ENCODE measurements at regions not wholly inside any gene's neighbourhood (a gene's known extent, or its start where the extent isn't known, plus 50 kb on each side); places are given as distances from the start of the nearest gene placed in this dataset.

DNA sequence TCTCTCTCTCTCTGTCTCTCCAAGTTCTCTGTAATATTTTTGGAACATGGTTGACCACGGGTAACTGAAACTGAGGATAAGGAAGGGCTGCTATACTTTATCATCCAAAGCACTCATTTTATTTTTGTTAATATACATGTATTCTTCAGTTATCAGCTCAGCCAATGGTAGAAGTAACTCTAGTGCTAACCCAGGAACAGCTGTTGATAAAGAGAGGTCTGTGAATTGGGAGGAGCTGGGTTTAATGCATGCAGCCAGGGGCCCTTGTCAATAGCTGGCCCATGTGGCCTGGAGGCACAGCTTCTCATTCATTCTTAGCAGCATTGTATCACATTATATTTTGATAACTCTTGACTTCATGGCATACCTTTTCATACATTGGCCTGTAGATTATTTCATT, 401.6 kb downstream of the EPHA4 start:
- H3K4me3 ChIP-seq (ENCODE audit: low read depth, low read length) = no peak overlapping the region
- in situ Hi-C loops (cut with HindIII; ENCODE audit: low sequenced_read_pairs) = no loop called here
- DNase-seq (ENCODE audit: low read depth) = no peak
- TF ChIP-seq CTCF (IDR thresholded peaks at IDR 0.05; ENCODE audit: low read depth, low read length, missing control alignments) = no peak

- H3K4me3 ChIP-seq (ENCODE audit: low read depth, low read length) = no peak overlapping the region
- in situ Hi-C loops (cut with HindIII; ENCODE audit: low sequenced_read_pairs) = no loop called here
- DNase-seq (ENCODE audit: low read depth) = no peak
- no peak for TF ChIP-seq CTCF (IDR thresholded peaks at IDR 0.05; ENCODE audit: low read depth, low read length, missing control alignments)
Measured at GRCh38 chr2:221176667-221177066, 395.4 kb downstream of the EPHA4 start.

DNA sequence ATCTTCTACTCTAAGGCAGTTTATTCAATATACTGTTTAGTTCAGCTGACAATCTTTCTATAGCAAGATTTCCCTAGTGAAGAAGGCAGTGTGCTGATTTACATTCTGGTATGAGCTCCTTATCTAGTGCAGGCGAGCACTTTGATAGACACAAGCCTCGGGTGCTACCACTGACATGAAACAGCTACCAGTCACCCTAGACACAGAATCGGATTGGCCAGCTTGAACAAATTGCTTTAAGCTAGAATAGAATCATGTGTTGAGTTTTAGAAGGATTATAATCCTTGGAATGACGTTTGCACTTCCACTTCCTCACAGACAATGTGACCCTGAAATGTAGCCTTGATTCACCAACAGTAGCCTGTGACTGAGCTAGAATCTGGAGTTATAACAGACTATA, 394.0 kb downstream of the EPHA4 start:
- no peak for DNase-seq (ENCODE audit: low read depth)
- H3K4me3 ChIP-seq (ENCODE audit: low read depth, low read length) = no peak overlapping the region
- in situ Hi-C loops (cut with HindIII; ENCODE audit: low sequenced_read_pairs) = no loop called here
- no peak for TF ChIP-seq CTCF (IDR thresholded peaks at IDR 0.05; ENCODE audit: low read depth, low read length, missing control alignments)

- no peak overlapping the region for H3K4me3 ChIP-seq (ENCODE audit: low read depth, low read length)
- in situ Hi-C loops (cut with HindIII; ENCODE audit: low sequenced_read_pairs) = no loop called here
- DNase-seq (ENCODE audit: low read depth) = no peak
- no peak for TF ChIP-seq CTCF (IDR thresholded peaks at IDR 0.05; ENCODE audit: low read depth, low read length, missing control alignments)
Measured at GRCh38 chr2:221186873-221187272, 385.2 kb downstream of the EPHA4 start.

DNA sequence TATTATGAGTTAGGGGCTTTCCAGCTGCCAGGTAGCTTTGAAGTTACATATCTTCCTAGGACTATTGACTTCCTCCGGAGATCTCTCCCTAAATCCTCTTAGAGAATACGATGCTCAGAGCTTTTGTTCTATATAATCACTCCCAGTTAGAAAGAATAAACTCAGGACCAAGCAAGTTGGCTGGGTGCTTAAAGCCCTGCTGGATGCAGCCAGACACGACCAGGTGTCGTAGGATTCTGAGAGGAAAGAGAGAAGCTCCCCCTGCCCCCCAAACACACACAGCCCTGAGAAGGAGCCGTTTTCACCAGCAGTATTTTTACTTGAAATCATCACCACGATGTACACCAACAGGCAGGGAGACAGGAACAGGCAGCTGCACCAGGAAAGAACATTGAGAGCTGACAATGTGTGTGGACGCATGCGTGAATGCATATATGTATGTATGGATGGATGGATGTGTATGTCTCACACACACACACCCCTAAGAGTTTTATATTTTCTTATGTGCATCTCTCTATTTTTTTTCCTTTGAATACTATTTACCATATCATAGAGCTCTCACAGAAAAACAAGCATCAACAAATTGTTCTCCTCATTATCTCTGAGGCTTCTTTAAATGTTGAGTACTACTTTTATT, 382.6 kb downstream of the EPHA4 start:
- no peak for DNase-seq (ENCODE audit: low read depth)
- H3K4me3 ChIP-seq (ENCODE audit: low read depth, low read length) = no peak overlapping the region
- no peak for TF ChIP-seq CTCF (IDR thresholded peaks at IDR 0.05; ENCODE audit: low read depth, low read length, missing control alignments)
- in situ Hi-C loops (cut with HindIII; ENCODE audit: low sequenced_read_pairs) = no loop called here

DNA sequence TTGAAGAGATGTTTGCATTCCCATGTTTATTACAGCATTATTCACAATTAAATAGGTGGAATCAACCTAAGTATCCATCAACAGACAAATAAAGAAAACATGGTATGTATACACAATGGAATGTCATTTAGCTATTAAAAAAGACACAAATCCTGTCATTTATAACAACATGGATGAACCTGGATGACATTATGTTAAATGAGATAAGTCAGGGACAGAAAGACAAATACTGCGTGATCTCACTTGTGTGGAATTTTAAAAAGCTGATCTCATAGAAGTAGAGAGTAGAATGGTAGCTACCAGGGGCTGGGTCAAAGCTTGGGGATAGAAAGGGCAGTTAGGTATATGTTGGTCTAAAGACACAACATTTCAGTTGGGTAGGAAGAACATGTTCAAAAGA, 376.3 kb downstream of the EPHA4 start:
- in situ Hi-C loops (cut with HindIII; ENCODE audit: low sequenced_read_pairs) = no loop called here
- no peak overlapping the region for H3K4me3 ChIP-seq (ENCODE audit: low read depth, low read length)
- DNase-seq (ENCODE audit: low read depth) = no peak
- no peak for TF ChIP-seq CTCF (IDR thresholded peaks at IDR 0.05; ENCODE audit: low read depth, low read length, missing control alignments)

All from astrocyte of the cerebellum (primary cell).